PFSK-1 (cell line): ENCODE measurements at regions not wholly inside any gene's neighbourhood (a gene's known extent, or its start where the extent isn't known, plus 50 kb on each side); places are given as distances from the start of the nearest gene placed in this dataset.

ENCODE experiments used
- FOXP2 ChIP-seq: optimal IDR thresholded peaks from 2 replicates; pipeline ENCODE3; 2011; ENCODE audit warnings: borderline replicate concordance, control low read depth, inconsistent platforms; ENCODE audit not compliant: insufficient read depth; ENCODE audit errors: extremely low read length, extremely low read depth
- POLR2AphosphoS5 ChIP-seq: IDR thresholded peaks from 2 replicates; pipeline ENCODE4 v1.6.1; 2012; ENCODE audit warnings: low read depth, mild to moderate bottlenecking, control low read depth, low read length, moderate library complexity
- REST ChIP-seq, 2 experiments: IDR thresholded peaks; 2 replicates each; pipeline versions ENCODE4 v1.6.1 to v1.8.0; 2011 to 2012; ENCODE audit warnings: low read depth in 2 of 2, low read length in 2 of 2, control low read depth in 1 of 2, inconsistent platforms in 1 of 2, mild to moderate bottlenecking in 1 of 2, moderate library complexity in 1 of 2; ENCODE audit not compliant: insufficient read depth in 1 of 2
- SIN3A ChIP-seq: IDR thresholded peaks from 2 replicates; pipeline ENCODE4 v1.6.1; 2012; ENCODE audit warnings: mild to moderate bottlenecking, low read length, moderate library complexity, borderline replicate concordance; ENCODE audit not compliant: insufficient read depth
- TAF1 ChIP-seq: IDR thresholded peaks from 2 replicates; pipeline ENCODE4 v1.6.1; 2012; ENCODE audit warnings: low read length, control low read depth, borderline replicate concordance; ENCODE audit not compliant: insufficient read depth

DNA sequence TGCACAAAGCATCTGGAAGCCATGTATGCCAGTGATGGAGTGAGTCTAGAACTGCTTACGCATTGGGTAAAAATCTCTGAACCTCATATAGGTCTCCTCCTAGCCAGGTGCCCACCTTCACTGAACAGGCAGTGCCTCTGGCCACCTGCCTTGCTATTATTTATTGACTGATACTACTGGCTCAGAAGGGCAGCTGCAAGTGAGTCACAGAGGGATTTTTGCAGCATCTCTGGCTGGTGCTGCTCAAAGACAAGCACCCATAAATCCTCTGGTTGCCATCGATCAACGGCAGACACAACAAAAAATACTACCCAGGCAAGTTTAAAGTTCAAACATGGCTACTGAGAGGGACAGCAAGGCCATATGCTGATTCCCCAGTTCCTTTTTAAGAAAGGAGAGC is 279.4 kb downstream of the UBE3D start:
- TF ChIP-seq FOXP2 (no peak), TAF1 (no peak), REST (IDR thresholded peaks at IDR 0.05; ENCODE audit: insufficient read depth in 1 of 2, low read depth in 2 of 2, low read length in 2 of 2) (no peak), POLR2AphosphoS5 (no peak), SIN3A (no peak)

DNA sequence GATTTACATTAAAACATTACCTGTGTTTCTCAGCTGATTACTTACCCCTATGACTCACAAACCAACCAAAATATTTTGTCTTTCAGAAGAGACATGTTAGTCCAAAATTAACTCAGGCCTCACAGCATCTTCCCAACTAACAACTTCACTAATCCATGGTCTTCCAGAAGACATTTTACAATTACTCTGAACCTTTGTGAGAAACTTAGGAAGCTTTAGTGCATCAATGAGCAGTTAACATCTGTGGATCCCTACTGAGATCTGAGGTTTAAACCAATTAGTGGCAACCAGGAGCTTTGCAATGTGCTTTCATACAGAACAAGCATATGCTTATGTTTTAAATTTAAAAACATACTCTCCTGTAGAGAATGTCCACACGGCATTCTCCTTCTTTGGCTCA is 269.7 kb downstream of the UBE3D start:
- TF ChIP-seq FOXP2 (no peak), REST (IDR thresholded peaks at IDR 0.05; ENCODE audit: insufficient read depth in 1 of 2, low read depth in 2 of 2, low read length in 2 of 2) (no peak), POLR2AphosphoS5 (no peak), SIN3A (no peak), TAF1 (no peak)

DNA sequence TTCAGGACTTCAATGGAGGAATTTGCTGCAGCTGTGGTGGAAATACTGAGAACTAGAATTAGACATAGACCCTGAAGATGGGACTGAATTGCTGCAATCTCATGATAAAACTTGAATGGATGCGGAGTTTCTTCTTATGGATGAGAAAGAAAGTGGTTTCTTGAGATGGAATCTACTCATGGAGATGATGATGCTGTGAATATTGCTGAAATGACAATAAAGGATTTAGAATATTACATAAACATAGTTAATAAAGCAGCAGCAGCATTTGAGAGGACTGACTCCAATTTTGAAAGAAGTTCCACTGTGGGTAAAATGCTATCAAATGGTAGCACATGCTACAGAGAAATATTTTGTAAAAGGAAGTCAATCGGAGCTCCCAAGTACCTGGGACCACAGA is 264.6 kb downstream of the UBE3D start:
- TF ChIP-seq REST (IDR thresholded peaks at IDR 0.05; ENCODE audit: insufficient read depth in 1 of 2, low read depth in 2 of 2, low read length in 2 of 2) (no peak), SIN3A (no peak), POLR2AphosphoS5 (no peak), TAF1 (no peak), FOXP2 (no peak)

GRCh38 chr6:82818727-82819126 is 246.9 kb downstream of the UBE3D start:
- TF ChIP-seq POLR2AphosphoS5 = no peak
- no peak for TF ChIP-seq TAF1
- TF ChIP-seq SIN3A = no peak
- TF ChIP-seq REST (IDR thresholded peaks at IDR 0.05; ENCODE audit: insufficient read depth in 1 of 2, low read depth in 2 of 2, low read length in 2 of 2) = no peak
- no peak for TF ChIP-seq FOXP2

DNA sequence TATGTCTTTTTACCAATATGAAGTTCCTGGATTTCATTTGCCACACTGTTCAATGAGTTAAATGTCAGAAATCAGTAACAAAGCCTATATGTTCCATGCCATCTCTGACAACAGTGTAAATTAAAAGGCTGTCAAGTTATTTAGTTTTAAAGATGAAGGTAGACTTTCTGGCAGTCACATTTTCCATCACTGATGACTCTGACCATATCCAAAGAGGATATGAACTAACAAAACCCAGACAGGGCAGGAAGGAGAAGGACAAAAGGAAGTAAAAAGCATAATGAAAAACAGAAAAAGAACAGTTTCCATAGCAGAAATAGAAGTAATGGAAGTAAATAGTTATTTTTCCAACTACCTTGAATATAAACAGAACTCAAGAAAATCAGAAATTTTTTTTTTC is 242.3 kb downstream of the UBE3D start:
- TF ChIP-seq FOXP2 (no peak), TAF1 (no peak), SIN3A (no peak), POLR2AphosphoS5 (no peak), REST (IDR thresholded peaks at IDR 0.05; ENCODE audit: insufficient read depth in 1 of 2, low read depth in 2 of 2, low read length in 2 of 2) (no peak)
